Spleen (tissue), 11 donors: ENCODE measurements at regions not wholly inside any gene's neighbourhood (a gene's known extent, or its start where the extent isn't known, plus 50 kb on each side); places are given as distances from the start of the nearest gene placed in this dataset.

Source experiments
- DNase-seq: peaks from one replicate; pipeline ENCODE4 v3.0.0-alpha.2; 2020
- H3K27ac ChIP-seq, 8 donors: fragments of 200-600 bp; sonication (generic) in 7 of 8; 1 replicate in 4 of 8; 2 replicates in 4 of 8; pipeline versions ENCODE4 v1.5.0 to v1.8.0; 2016 to 2021; ENCODE audit warnings: inconsistent platforms in 4 of 8, mild to moderate bottlenecking in 4 of 8, moderate library complexity in 1 of 8
- H3K27me3 ChIP-seq, 7 donors: fragments of 200-600 bp; sonication (generic) in 6 of 7; replicated peaks in 1 of 7; 1 replicate in 4 of 7; 2 replicates in 3 of 7; pipeline versions ENCODE4 v1.5.0 to v1.8.0; 2016 to 2021; ENCODE audit warnings: inconsistent platforms in 3 of 7, mild to moderate bottlenecking in 1 of 7
- H3K36me3 ChIP-seq, 6 donors: fragments of 200-600 bp; sonication (generic) in 5 of 6; 1 replicate in 4 of 6; 2 replicates in 2 of 6; pipeline versions ENCODE4 v1.5.0 to v1.8.0; 2016 to 2021; ENCODE audit warnings: inconsistent platforms in 2 of 6
- H3K4me1 ChIP-seq, 6 donors: fragments of 200-600 bp; sonication (generic) in 5 of 6; 1 replicate in 3 of 6; 2 replicates in 3 of 6; pipeline versions ENCODE4 v1.5.0 to v1.8.0; 2016 to 2021; ENCODE audit warnings: inconsistent platforms in 3 of 6
- H3K4me3 ChIP-seq, 8 donors: fragments of 200-600 bp; sonication (generic) in 7 of 8; 1 replicate in 4 of 8; 2 replicates in 4 of 8; pipeline versions ENCODE4 v1.5.0 to v1.8.0; 2016 to 2021; ENCODE audit warnings: inconsistent platforms in 4 of 8, mild to moderate bottlenecking in 4 of 8, moderate library complexity in 2 of 8
- H3K9me3 ChIP-seq, 8 donors: fragments of 200-600 bp; sonication (generic) in 7 of 8; 1 replicate in 4 of 8; 2 replicates in 4 of 8; pipeline versions ENCODE4 v1.5.0 to v1.8.0; 2016 to 2021; ENCODE audit warnings: inconsistent platforms in 4 of 8
- CTCF ChIP-seq, 11 experiments: fragments of 200-600 bp in 7 of 11; fragments of 450-650 bp in 4 of 11; sonication (generic) in 4 of 11; IDR thresholded peaks in 8 of 11; conservative IDR thresholded peaks in 3 of 11; 1 replicate in 7 of 11; 2 replicates in 4 of 11; pipeline versions ENCODE4 v1.4.0 to v1.8.0; 2016 to 2021; ENCODE audit warnings: antibody characterized with exemption in 11 of 11, inconsistent platforms in 4 of 11, mild to moderate bottlenecking in 1 of 11
- POLR2A ChIP-seq, 3 donors: fragments of 450-650 bp; IDR thresholded peaks; one replicate each; pipeline ENCODE4 v1.5.1; 2017; ENCODE audit warnings: antibody characterized with exemption in 3 of 3, mild to moderate bottlenecking in 1 of 3
- POLR2AphosphoS5 ChIP-seq, 3 donors: sonication (generic); formaldehyde crosslinking; IDR thresholded peaks; one replicate each; pipeline ENCODE4 v1.5.1; 2017; ENCODE audit warnings: antibody characterized with exemption in 3 of 3
- WGBS, 5 donors: extraction: QIAGEN DNeasy Blood & Tissue Kit in 3 of 5; methylation state at CpG; one replicate each; pipeline versions ENCODE4 v1.1.5 to v1.1.7; 2013 to 2018; 5-methylcytosine and 5-hydroxymethylcytosine counted together
- intact Hi-C: fragments of 100-400 bp; cut with DNase I; formaldehyde crosslinking; loops from one replicate; pipeline ENCODE4 v1.15.0; 2023; ENCODE audit warnings: low total_unique reads
- donor health status: healthy with polysubstance abuse.
- donor health status: DM: no; HTN: no; CAD: no; lungs with moderate emphysema.
- donor health status: DM: no; HTN: no; CAD: no.
- donor health status: Bipolar disorder and iron deficiency.
- donor health status: healthy.
- donor health status: DM: no; HTN: no; CAD: no.
- donor health status: DM: yes; HTN: yes; CAD: no.

DNA sequence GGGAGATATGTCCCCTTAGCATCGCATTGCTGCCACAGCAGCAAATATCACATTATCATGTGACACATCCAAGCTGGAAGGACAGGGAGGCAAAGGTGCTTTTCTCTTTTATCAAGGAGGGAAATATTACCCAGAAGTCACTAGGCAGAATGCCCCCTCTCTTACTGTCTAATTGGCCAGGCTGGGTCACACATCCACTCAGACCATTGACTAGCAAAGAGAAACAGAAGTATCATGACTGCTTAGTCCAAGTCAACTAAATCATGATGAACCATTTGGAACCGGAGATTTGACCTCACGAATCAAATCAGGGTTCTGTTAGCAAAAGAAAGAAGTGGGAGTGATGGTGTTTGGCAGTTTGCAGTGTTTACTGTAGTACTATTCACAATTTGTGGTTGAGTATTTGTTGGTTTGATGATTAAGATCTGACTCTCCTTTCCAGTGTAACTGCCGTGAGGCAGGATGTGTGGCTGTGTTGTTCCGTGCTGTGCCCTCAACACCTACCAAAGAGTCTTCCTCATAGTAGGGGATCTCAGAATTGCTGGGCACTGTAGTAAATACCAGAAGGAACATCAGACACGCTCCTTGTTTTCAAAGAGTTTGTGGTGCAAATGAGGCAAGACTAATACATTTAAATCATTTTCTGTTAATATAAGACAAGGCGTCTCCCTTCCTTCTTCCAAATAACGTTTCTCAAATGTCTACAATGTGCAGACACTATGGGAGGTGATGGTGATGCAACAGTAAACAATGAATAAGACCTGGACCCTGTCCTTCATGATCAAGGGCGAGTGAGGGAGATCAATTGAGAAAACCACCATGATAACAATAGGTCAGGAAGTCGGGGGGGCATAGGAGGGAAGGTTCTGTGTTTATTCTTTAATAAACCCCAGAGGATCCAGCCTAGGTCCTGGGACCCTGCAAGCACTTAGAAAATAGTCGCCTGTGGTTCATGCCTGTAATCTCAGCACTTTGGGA is 194.4 kb upstream of the CRY1 start:
- WGBS, 5 donors: 56 to 66% (median 60%) methylated on average over 11 of the region's 11 CpGs
- Histone ChIP-seq H3K27me3 (no peaks in the 10 kb centered on the region), H3K4me1 (no peaks in the 10 kb centered on the region), H3K9me3 (peaks cover 0 to 13% (median 5%) of the 10 kb centered on the region in 8 donors), H3K4me3 (no peak overlapping the region), H3K36me3 (no peaks in the 10 kb centered on the region), H3K27ac (no peak overlapping the region)
- DNase-seq: no peak
- no peak for TF ChIP-seq POLR2AphosphoS5 (IDR thresholded peaks at IDR 0.05)
- no peak for TF ChIP-seq POLR2A (IDR thresholded peaks at IDR 0.05)
- no peak for TF ChIP-seq CTCF (IDR thresholded peaks at IDR 0.05 in 8 of 11, conservative IDR thresholded peaks at IDR 0.05 in 3 of 11)
- intact Hi-C loops: no loop called here

GRCh38 chr12:107288414-107289127 is 195.2 kb upstream of the CRY1 start:
- H3K27ac ChIP-seq: no peak overlapping the region
- no peak overlapping the region for H3K4me3 ChIP-seq
- TF ChIP-seq POLR2AphosphoS5 (IDR thresholded peaks at IDR 0.05) (no peak), POLR2A (IDR thresholded peaks at IDR 0.05) (no peak)
- no peaks in the 10 kb centered on the region for H3K27me3 ChIP-seq
- no peak for DNase-seq
- no peaks in the 10 kb centered on the region for H3K4me1 ChIP-seq
- 70 to 85% (median 80%) methylated on average over 15 of the region's 15 CpGs for WGBS, 5 donors
- no peaks in the 10 kb centered on the region for H3K36me3 ChIP-seq
- intact Hi-C loops: no loop called here
- H3K9me3 ChIP-seq: peaks cover 0 to 12% (median 4%) of the 10 kb centered on the region in 8 donors

DNA sequence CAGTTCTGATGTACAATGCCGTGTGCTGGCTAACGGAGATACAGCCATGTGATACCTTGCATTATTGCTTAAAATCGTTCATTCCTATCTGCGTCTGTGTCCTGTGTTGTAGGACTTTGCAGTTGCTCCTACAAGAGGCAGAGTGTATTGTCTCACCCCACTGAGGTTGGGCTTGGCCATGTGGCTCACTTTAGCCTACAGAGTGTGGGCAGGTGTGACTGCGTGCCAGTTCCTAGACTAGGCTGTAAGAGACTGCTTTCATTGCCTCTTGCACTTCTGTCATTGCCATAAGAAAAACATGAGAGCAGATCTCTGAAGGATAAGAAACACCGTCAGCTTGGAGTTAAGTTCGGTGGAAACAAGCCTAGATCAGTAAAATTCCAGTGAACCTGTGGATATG is 197.7 kb upstream of the CRY1 start:
- intact Hi-C loops: no loop called here
- H3K4me1 ChIP-seq: no peaks in the 10 kb centered on the region
- no peak overlapping the region for H3K27ac ChIP-seq
- H3K9me3 ChIP-seq: peaks cover 0 to 4% (median 0%) of the 10 kb centered on the region in 8 donors
- WGBS, 5 donors: 87 to 97% (median 92%) methylated on average over 7 of the region's 7 CpGs
- TF ChIP-seq CTCF (IDR thresholded peaks at IDR 0.05 in 8 of 11, conservative IDR thresholded peaks at IDR 0.05 in 3 of 11) (no peak), POLR2A (IDR thresholded peaks at IDR 0.05) (no peak), POLR2AphosphoS5 (IDR thresholded peaks at IDR 0.05) (no peak)
- no peak overlapping the region for H3K4me3 ChIP-seq
- no peaks in the 10 kb centered on the region for H3K27me3 ChIP-seq
- no peak for DNase-seq
- H3K36me3 ChIP-seq: no peaks in the 10 kb centered on the region

DNA sequence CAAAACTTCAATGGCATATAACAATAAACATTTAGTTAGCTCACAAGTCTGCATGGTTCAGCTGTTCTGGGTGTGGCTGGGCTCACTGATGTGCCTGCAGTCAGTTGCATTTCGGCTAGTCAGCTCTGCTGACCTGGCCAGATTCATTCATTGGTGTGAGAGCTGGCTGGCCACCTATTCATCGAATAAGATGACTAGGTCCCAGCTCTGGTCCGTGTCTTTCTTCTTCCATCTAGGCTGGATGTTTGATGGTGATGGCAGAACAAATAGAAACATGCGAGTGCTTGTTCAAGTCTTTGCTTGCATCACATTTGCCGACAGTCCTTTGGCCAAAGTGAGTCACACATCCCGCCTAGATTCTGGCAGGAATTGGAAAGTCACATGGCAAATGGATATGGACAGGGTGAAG is 203.3 kb upstream of the CRY1 start:
- intact Hi-C loops: no loop called here
- no peaks in the 10 kb centered on the region for H3K36me3 ChIP-seq
- WGBS, 5 donors: 88 to 93% (median 90%) methylated on average over 6 of the region's 6 CpGs
- no peak for DNase-seq
- no peaks in the 10 kb centered on the region for H3K27me3 ChIP-seq
- no peaks in the 10 kb centered on the region for H3K4me1 ChIP-seq
- TF ChIP-seq POLR2AphosphoS5 (IDR thresholded peaks at IDR 0.05): no peak
- TF ChIP-seq POLR2A (IDR thresholded peaks at IDR 0.05): no peak
- TF ChIP-seq CTCF (IDR thresholded peaks at IDR 0.05 in 8 of 11, conservative IDR thresholded peaks at IDR 0.05 in 3 of 11): no peak
- H3K27ac ChIP-seq: no peak overlapping the region
- H3K4me3 ChIP-seq: no peak overlapping the region
- H3K9me3 ChIP-seq: peaks cover 0 to 4% (median 0%) of the 10 kb centered on the region in 8 donors
